ENCODE measurements at regions not wholly inside any gene's neighbourhood (a gene's known extent, or its start where the extent isn't known, plus 50 kb on each side); places are given as distances from the start of the nearest gene placed in this dataset.

- no peak for TF ChIP-seq CTCF (IDR thresholded peaks at IDR 0.05)
- TF ChIP-seq ZFX (IDR thresholded peaks at IDR 0.05; ENCODE audit: borderline replicate concordance) = no peak
Measured at GRCh38 chr1:94653454-94653853, 111.9 kb upstream of the F3 start.

All from 22Rv1 (cell line).